ENCODE measurements at regions not wholly inside any gene's neighbourhood (a gene's known extent, or its start where the extent isn't known, plus 50 kb on each side); places are given as distances from the start of the nearest gene placed in this dataset.

DNA sequence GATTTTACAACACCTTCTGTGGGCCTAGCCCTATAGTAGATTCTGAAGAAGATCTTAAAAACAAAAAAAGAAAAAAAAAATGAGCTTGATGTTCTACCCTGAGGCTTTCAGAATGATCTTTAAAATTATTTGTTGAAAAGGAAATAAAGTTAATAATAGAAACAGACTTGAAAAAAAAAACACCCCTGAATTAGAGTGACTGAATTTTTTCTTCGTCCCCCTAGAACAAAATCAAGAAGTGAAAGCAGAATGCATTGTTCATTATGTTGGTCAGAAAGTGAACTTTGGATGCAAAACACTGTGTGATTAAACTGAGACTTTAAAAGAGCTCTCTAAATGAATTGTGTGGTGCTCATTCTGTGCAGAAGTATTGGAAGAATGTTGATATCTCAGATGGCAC lies 1384.4 kb upstream of the PIK3C3 start:
- intact Hi-C loops (cut with DNase I) = no loop called here
- no peak for DNase-seq
- ATAC-seq (ENCODE audit: poor library complexity) = no peak

GRCh38 chr18:40569605-40570004 lies 1385.4 kb upstream of the PIK3C3 start:
- intact Hi-C loops (cut with DNase I) = no loop called here
- ATAC-seq (ENCODE audit: poor library complexity) (no peak), DNase-seq (no peak)

DNA sequence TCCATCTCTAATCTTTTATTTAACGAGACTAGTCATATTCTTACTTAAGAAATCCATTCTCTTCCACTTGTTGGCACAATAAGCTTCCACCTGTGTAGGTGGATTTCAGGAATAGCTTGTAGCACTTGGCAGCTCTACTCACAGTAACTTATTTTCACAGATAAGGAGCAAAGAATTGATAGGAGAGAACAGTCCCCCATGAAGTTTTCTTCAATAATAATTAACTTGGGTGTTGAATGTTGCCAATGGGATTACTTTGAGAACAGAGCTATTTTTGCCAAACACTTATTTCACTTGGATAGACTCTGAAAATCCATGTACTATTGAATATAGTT lies 1388.6 kb upstream of the PIK3C3 start:
- no peak for ATAC-seq (ENCODE audit: poor library complexity)
- no peak for DNase-seq
- intact Hi-C loops (cut with DNase I) = no loop called here

GRCh38 chr18:40565805-40566509 lies 1389.1 kb upstream of the PIK3C3 start:
- no peak for DNase-seq
- ATAC-seq (ENCODE audit: poor library complexity) = no peak
- intact Hi-C loops (cut with DNase I) = no loop called here

DNA sequence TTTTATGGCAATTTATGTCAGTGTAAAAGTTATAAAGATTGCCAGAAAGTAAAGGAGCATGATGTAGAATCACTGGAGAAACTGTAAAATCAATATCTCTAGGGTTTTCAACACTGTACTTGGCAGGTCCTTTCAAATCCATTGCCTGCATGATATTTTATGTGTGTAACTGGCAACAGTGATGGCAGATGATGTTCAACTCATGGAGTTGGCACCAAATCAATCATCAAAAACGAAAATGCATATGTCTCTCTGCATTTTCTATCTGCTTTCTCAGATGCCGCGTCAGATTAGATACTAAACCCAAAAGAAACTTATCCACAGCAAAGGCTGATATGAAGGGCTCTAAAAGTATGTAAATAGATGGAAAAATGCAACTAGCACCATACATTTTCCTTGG lies 1395.5 kb upstream of the PIK3C3 start:
- no peak for DNase-seq
- no peak for ATAC-seq (ENCODE audit: poor library complexity)
- intact Hi-C loops (cut with DNase I) = no loop called here

DNA sequence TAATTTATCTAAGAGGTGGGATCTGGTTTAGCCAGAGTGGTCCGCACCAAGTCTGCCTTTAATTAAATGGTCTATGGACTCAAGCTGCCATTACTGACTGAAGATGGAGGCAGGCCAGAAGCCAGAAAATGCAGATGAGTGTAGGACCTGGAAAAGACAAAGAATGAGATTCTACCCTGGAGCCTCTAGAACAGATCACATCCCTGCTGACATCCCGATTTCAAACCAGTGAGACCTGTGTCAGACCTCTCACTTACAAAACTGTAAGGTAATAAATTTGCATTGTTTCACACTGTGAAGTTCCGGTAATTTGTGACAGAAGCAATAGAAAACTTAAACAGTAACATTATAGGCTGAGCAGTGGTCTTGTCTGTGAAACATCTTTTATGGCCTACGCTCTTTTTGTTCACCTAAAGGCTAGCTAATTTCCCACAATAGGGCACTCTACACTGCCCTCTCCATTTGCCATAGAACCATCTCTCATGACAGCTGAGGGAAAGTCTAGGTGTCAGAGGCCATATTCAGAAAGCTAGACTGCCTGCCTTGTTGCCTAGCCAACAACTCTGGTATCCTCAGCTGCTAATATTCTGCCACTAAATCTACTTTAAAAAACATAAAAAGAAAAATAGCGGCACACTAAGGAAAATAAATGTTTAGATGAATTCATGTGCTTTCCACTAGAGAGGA lies 1396.2 kb upstream of the PIK3C3 start:
- no peak for DNase-seq
- ATAC-seq (ENCODE audit: poor library complexity) = no peak
- intact Hi-C loops (cut with DNase I) = no loop called here

DNA sequence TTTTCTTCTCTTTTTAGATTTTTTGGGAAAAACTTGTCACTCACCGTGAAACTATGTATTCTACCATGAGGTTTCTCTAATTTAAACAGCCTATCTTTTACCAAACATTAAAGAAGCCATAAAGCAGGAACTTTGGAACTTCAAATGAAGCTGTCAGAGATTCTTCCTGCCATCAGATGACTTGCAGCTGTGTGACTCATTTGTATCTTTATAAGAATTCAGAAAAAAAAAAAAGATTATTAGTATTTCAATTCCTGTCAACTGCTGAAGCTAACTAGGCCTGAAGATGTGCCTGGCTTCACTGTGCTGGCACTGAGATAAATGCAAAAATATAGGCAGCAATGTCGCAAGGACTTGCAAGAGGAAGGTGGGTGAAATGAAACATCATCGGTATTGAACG lies 1399.1 kb upstream of the PIK3C3 start:
- ATAC-seq (ENCODE audit: poor library complexity) = no peak
- intact Hi-C loops (cut with DNase I) = no loop called here
- DNase-seq = no peak

DNA sequence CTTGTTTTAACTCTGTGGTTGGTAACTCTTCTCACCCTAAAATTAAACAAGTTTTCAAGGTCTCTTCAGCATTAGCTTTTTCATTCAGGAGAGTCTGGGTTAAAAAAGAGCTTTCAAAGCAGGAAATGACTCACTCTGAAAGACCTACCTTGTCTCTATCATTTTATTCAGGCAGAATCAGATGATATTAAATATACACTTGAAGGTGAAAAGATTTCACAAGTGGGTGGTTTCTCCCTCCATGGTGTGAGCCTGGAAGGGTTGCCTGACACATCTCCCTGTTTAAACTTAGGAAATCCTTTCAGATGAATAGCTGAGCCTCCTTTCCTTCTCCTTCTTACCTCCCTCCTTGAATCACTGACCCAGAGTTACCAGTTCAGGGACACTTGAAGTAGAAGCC lies 1402.0 kb upstream of the PIK3C3 start:
- intact Hi-C loops (cut with DNase I) = no loop called here
- no peak for ATAC-seq (ENCODE audit: poor library complexity)
- DNase-seq = no peak

DNA sequence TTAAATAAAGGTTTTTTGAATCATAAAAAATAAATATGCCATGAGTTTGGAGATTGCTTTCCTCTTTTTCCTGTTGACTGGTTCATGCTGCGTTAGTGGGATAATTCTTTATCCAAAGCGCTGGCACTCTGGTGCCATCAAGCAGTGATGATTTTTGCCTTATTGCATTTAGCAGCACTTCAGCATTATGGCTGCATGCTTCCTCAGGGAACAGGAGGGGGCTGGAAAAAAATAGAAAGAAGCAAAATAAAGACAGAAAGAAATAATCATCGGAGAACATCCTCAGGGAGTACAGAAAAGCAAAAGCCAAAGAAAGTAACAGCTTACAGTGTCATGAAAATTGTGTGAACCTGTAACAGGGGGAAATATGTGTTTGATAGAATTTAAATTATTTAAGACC lies 1408.2 kb upstream of the PIK3C3 start:
- intact Hi-C loops (cut with DNase I) = no loop called here
- DNase-seq = no peak
- no peak for ATAC-seq (ENCODE audit: poor library complexity)

DNA sequence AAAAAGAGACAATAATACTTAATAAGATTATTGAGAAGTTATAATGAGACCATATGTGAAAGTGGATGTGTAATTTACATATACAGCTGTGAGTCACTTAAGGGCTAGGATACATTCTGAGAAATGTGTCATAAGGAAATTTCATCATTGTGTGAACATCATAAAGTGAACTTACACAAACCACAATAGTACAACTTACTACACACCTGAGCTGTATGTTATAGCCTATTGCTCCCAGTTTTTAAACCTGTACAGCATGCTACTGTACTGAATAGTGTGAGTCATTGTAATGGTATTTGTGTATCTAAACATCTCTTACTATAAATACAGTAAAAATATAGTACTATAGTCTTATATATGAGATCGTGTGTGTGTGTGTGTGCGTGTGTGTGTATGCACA lies 1420.3 kb upstream of the PIK3C3 start:
- ATAC-seq (ENCODE audit: poor library complexity) = no peak
- intact Hi-C loops (cut with DNase I) = no loop called here
- no peak for DNase-seq

DNA sequence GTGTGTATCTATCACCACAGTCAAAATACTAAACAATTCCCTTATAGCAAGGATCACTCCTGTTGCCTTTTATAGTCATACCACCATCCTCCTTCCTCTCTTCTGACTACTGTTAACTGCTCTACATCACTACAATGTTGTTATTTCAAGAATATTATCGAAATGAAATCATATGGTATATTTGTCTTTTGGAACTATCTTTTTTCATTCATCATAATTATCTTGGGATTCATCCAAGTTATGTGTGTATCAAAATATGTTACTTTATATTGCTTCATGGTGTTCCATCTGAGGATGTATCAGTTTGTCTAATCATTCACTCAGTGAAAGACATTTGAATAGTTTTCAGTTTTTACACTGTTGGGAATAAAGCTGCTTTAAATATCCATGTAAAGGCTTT lies 1423.0 kb upstream of the PIK3C3 start:
- intact Hi-C loops (cut with DNase I) = no loop called here
- DNase-seq = no peak
- no peak for ATAC-seq (ENCODE audit: poor library complexity)

GRCh38 chr18:40531051-40531450 lies 1424.0 kb upstream of the PIK3C3 start:
- DNase-seq (no peak), ATAC-seq (ENCODE audit: poor library complexity) (no peak)
- intact Hi-C loops (cut with DNase I) = no loop called here

- intact Hi-C loops (cut with DNase I) = no loop called here
- ATAC-seq (ENCODE audit: poor library complexity) (no peak), DNase-seq (no peak)
Observed at GRCh38 chr18:40529478-40529877, 1425.6 kb upstream of the PIK3C3 start.

GRCh38 chr18:40524881-40525280 lies 1430.2 kb upstream of the PIK3C3 start:
- no peak for ATAC-seq (ENCODE audit: poor library complexity)
- intact Hi-C loops (cut with DNase I) = no loop called here

GRCh38 chr18:40523287-40523686 lies 1431.7 kb upstream of the PIK3C3 start:
- intact Hi-C loops (cut with DNase I) = no loop called here
- DNase-seq (no peak), ATAC-seq (ENCODE audit: poor library complexity) (no peak)

More at GRCh38 chr18:40524881-40525280, 1430.2 kb upstream of the PIK3C3 start:
- DNase-seq = no peak

DNA sequence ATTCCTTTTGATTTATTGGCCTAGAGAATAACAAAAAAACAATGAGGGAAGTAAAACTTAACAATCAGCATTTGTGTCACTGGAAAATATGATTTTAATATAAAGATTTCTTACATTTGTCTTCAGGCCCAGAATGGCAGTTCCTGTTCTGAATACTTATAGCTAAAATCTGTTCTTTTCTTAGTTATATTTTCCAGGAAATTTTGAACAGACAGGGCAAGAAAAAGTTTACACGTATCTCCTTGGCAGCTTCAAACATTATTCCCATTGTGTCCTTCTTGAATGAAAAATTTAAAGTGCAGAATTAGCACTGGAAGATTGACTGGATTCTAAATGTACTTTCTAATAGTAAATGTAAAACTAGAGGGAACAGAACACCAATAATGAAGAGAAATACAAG lies 1454.0 kb upstream of the PIK3C3 start:
- no peak for ATAC-seq (ENCODE audit: poor library complexity)
- DNase-seq = no peak
- intact Hi-C loops (cut with DNase I) = no loop called here

GRCh38 chr18:40494603-40495002 lies 1460.4 kb upstream of the PIK3C3 start:
- no peak for DNase-seq
- ATAC-seq (ENCODE audit: poor library complexity) = no peak
- intact Hi-C loops (cut with DNase I) = no loop called here

DNA sequence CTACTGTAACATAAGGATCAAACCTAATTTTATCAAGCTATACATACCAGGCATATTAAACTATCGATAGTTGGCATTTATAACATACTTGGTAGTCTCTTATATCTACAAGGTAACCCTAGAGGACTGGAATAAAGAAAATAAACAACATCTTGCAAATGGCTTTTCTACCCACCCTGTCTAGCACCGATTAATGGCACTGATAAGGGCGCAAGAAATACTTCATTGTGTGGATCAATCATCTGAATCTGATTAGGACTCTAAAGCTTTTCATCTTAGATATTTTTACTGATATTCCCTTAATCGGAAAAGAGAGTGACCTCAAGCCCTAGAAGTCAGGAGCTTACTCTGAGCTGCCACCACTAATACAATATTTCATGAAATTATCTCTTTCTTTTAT lies 1461.7 kb upstream of the PIK3C3 start:
- intact Hi-C loops (cut with DNase I) = no loop called here
- DNase-seq (no peak), ATAC-seq (ENCODE audit: poor library complexity) (no peak)

DNA sequence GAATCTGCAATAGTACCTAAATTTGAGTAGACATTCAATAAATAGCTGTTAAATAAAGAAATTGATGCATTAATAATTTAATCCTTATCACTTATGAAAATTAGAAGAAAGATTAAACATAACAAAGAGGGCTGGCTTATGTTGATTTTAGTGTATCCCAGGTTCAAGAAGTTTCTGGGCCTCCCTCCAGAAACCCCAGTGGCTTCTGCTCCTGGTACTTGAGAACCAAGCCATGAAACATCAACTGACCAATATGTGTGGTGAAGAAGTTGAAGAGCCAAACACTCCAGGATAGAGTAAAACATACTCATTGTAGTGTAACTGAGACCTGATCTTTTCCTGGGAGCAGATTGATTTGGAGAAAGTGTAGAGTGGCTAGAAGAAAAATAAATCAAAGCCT lies 1465.7 kb upstream of the PIK3C3 start:
- no peak for ATAC-seq (ENCODE audit: poor library complexity)
- DNase-seq = no peak
- intact Hi-C loops (cut with DNase I) = no loop called here

- intact Hi-C loops (cut with DNase I) = no loop called here
- ATAC-seq (ENCODE audit: poor library complexity) (no peak), DNase-seq (no peak)
Observed at GRCh38 chr18:40485318-40485717, 1469.7 kb upstream of the PIK3C3 start.

All from Right ventricle myocardium superior (tissue), 1 donor.